HG03135 (cell line): ENCODE measurements at regions not wholly inside any gene's neighbourhood (a gene's known extent, or its start where the extent isn't known, plus 50 kb on each side); places are given as distances from the start of the nearest gene placed in this dataset.

Source experiments
- ATAC-seq: cut with Tn5 transposase; IDR thresholded peaks from one replicate; pipeline ENCODE4 v1.9.1; 2021; ENCODE audit warnings: mild to moderate bottlenecking, moderate library complexity; ENCODE audit not compliant: unreplicated experiment

DNA sequence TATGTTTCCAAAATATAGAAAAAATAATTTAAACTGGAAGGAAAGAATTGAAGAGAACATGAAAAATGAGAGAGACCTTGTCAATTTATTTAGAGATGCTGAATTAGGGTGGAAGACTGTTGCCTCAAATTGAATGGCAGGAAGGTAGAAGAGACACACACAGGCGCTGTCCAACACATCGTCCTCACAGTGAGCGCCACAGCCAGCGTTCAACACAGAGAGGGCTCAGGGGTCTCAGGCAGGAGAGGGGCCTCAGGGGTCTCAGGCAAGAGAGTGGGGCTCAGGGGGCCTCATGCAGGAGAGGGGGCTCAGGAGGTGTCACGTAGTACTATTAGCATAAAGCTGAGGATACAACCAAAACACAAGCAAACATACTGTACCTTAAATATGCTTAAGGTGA, 65.7 kb downstream of the TMEM18 start:
- ATAC-seq, result no peak

DNA sequence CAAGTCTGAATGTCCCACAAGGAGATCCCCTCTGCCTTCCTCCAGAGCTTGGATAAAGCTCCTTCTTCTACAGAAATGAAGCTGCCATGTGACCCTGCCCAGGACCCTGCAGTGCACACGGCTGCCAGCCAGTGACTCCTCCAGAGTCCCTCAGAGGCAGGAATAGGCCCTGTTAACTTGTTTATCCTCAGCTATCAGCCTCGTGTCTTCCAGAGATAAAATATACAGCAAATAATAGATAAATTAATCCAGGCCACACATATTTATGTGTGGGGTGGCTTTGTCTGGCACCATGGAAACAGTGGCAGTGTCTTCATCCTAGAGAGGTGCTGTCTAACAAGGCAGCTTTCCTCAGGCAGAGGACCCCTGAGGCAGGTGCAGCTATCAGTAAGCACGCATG, 66.7 kb downstream of the TMEM18 start:
- no peak for ATAC-seq

DNA sequence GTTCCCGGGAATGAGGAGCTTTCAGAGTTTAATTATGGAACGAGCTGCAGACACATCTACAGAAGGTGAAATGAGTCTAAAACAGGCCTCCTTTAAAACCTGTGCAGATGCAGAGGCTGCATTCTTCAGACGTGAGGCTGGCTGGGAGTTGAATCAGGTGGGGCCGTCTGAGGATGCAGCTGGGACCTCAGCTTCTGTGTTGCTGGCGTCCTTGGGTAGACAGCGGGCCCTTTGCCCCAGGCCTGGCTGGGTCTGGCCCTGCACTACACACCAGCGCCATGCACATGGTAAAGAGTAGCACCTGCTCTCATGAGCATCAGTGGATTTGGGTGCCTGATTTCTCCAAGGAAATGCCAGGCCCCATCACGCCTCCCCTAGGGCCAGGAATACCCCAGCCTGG, 67.3 kb downstream of the TMEM18 start:
- ATAC-seq, result no peak

DNA sequence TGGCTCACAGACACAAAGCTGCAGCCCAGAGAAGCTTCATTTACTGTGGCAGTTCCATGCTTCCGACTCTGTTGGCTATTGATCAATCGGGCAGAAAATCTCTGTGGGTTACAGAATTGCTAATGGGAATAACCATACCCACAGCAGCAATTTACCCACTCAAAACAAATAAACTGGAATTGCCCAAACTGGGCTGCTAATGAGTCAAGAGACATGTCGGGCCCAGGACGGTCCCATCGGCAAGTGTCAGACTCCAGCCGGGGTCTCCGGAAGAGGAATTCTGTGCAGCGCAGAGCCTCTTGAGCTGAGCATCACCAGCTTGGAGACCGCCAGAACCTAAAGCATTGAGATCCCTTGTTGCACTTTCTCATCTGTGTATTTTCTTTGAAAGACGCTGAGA, 67.8 kb downstream of the TMEM18 start:
- no peak for ATAC-seq

DNA sequence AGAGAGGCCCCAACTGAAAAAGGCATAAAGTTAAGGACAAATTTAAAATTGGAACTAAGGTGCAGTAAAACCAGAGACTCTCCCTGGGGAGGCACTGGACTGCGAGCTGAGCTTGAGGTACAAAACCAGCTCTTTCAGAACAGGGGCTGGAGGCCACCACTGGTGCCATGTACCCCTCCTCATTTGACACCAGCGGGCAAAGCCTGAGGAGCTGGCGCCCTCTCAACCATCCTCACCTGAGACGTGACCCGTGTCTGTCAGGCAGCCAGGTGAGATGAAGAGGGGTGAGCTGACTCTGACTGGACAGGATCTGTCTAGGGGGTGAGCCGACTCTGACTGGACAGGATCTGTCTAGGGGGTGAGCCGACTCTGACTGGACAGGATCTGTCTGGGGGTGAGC, 68.5 kb downstream of the TMEM18 start:
- no peak for ATAC-seq

DNA sequence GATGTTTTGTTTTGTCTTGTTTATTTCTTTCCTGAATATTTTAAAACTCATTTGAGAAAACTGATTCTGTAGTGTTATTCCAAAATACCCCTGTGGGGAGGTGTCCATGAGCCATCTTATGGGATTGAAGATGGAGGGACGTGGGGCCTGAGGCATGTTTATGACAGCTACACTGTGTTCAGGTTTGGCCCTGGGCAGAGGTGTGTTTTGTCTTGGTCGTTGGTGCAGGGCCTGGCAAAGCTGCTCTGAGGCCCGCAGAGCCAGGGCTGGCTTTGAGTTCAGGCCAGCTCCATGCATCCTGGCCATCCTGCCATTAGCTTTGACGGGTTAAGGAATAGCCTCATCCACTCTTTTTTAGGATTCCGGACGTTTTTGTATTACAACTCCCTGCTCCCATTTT, 68.9 kb downstream of the TMEM18 start:
- ATAC-seq, result no peak

DNA sequence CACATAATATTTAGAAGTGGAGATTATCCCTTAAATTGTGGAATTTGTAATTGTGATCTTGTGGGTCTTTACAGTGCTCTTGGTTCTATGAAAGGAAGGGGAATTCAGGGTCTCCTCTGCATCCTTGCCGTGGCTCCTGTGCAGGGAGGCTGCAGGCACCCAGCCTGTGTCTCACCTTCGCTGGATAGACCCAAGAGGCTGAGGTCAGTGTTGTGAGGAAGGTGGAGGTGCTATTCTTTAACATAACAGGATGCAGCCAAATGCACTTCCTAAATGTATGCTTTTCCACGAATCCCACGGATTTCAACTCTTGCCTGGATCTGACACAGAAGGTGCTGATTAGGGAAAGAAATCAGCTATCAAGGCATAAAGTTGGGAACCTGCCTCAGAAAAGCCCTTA, 69.5 kb downstream of the TMEM18 start:
- no peak for ATAC-seq

DNA sequence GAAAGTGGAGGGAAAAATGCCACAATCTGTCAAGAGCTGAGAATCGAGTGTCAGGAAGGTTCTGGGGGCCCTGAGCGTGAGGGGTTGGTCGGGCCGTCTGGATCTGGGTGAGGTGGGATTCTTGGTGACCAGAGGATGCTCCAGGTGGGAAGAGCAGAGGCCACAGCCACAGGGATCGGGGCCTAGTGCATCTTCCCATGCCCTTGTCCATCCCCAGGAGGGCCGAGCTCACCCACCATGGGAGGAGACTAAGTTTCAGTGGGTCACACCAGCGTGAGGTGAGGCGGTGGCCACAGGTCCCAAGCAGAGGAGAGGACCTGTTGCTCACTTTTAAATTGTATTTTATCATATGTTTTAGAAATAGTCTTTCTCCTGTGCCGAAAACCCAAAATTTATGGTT, 70.0 kb downstream of the TMEM18 start:
- ATAC-seq, result no peak

DNA sequence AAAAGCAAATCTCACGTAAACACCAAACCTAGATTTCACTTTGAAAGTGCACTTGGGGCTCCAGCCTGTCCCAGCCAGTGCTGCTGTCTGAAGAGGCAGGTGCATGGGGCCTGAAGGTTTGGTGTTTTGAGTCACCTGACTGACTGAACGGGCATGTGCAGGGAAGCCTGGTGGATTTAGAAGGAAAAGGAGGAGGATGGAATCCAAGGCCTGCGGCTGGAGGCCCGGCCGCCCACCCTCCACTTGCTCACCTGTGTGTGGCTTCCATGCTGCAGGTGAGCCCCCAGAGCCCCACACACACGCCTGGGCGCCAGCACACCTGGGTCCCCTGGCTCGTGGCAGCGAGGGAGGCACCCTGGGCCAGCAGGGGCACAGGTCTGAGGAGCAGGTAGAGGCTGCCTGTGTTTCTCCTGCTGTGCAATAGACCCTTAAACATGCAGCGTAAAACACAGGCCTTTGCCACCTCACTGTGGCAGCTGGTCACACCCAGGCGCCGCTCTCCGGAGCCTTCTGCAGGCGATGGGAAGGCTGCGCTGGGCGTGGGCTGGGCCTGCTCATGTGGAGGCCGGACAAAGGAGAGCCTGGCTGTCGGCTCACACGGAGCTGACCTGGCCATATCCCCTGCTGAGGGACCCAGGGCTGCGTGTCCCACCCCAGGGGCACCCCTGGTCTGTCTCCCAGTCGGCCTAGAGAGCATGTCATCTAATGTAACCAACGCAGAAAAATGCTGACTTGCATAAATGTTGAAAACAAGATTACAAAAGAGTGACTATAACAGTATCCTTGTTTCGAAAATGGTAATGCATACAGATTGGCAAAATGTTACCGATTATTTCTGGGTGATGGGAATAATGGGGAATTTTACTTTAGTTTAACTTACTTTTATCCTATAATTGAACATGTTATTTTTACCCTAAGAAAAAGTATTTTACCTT, 71.3 kb downstream of the TMEM18 start:
- ATAC-seq, result no peak

DNA sequence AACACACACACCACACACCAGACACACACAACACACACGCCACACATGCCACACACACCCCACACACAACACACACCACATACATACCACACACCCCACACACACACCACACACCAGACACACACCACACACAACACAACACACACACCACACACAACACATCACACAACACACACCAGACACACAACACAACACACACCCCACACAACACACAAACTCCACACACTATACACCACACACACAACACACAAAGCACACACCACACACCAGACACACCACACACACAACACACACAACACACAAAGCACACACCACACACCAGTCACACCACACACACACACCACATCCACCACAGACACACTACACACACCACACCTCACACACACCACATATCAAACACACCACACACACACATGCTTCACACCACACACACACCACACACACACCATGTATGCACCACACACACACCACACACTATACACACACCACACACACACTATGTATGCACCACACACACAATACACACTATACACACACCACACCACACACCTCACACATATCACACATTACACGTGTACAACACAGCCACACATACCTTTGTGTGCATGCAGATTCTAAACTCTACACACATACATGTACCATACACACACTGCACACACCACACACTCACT, 72.2 kb downstream of the TMEM18 start:
- ATAC-seq, result no peak

DNA sequence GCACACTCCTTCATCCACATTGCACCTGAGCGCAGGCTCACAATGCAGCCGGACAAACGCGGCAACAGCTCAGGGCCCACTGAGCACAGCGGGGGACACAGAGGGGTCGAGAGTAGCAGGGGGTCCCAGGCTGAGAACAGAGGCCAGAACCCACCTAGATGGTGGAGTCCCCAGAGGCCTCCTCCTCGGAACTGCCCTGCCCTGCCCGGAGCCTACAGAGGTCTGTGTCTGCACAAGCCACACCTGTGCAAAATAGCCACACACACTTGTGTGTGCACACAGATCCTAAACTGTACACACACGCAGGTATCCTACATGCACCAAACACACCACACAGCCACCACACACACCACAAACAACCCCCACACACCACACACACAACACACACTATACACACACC, 72.8 kb downstream of the TMEM18 start:
- ATAC-seq, result no peak

DNA sequence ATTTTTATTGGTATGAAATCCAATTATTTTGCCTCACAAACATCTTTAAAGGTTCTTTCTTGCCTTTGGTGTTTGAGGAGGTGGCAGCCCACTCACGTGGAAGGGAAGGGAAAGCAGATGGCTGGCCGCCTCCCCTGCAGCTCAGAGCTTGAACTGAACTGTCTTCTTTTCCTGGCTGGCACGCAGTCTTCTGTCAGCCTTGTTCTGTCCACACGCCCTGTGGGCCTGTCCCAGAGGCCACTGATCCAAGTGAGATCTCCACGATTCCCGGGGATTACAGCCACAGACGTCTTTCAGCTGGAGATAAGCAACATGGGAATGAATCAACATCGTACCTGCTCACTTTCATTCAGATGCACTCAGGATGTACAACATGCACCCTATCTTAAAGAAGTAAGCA, 73.3 kb downstream of the TMEM18 start:
- no peak for ATAC-seq

DNA sequence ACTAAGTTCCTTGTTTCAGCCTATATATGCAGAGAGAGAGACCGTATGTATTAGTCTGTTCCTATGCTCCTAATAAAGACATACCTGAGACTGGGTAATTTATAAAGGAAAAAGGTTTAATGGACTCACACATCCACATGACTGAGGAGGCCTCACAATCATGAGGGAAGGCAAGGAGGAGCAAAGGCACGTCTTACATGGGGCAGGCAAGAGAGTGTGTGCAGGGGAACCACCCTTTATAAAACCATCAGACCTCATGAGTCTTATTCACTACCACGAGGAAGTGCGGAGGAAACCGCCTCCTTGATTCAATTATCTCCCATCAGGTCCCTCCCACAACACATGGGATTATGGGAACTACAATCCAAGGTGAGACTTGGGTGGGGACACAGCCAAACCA, 73.8 kb downstream of the TMEM18 start:
- no peak for ATAC-seq

DNA sequence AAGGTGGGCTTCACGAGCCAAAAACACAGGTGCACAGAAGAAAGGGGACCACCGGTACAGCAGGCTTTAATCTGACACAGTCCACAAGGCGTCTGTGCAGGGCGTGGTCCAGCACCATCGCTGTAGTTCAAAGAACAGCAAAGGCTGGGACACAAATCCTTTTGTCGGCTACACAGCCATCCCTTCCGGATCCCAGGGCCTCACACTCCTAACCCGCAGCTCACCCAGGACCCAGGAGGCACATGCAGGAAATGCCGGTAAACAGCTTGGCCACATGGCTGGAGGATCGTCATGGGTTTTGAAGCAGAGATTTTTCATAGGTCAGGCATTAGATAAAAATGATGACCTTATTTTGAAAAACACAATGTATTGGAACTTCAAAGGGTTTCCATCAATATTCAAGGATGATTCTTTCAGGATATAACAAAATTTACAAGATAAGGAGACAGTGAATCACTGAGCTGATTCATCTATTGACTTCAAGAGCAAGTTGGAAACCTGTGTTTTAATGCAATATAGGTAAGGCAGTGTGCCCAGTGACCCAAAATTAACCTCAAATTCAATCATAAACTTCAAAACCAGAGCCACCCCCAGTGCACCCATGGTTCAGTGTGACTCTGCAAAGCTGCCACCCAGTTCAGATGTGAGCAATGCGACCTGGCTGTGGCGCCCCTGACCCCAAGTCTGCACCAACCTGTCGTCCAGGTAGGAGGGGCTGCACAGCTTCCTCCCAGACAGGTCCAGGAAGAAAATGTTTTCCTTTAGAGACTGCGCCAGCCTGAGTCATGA, 74.4 kb downstream of the TMEM18 start:
- ATAC-seq, result no peak

DNA sequence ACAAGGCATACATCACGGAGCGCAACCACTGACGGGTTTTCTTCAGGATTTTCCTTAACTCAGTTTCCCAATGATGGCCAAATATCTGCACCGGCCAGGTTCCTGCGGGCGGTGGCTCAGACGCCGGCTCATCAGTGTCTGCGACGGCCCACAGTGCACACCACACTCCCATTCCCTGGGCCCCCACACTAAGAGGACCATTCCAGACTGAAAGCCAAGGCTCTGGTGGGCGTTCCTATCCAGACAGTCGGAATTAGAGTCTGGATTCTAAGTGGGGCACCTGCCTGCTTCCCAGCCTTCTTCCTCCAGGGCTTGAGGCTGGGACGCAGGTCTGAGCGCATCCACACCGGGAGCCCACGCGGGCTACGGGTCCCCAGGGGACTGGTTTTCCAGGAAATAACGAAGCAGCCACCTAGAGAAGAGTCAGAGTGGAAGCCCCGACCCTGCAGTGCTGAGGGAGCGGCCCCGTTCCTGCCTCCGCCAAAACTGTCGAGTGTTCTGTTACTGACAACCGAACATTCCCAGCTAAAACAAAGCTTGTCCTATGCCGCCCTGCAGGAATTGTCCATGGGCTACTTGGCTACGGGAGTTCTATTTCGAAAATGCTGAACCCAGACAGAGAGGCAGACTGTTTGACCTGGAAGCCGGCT, 75.3 kb downstream of the TMEM18 start:
- no peak for ATAC-seq

DNA sequence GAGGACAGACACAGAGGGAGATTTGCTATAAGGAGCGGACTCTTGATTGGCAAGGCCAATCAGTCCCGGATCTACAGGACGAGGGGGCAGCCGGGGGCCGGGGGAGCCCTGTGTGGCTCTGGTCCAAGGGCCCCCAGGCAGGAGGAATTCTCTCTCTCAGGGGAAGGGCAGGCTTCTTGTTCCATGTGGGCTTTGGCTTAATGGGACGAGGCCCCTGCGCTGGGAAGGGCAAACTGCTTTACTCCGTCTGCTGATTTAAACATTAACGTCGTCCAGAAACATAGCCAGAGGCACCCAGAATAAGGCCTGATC, 75.9 kb downstream of the TMEM18 start:
- no peak for ATAC-seq

DNA sequence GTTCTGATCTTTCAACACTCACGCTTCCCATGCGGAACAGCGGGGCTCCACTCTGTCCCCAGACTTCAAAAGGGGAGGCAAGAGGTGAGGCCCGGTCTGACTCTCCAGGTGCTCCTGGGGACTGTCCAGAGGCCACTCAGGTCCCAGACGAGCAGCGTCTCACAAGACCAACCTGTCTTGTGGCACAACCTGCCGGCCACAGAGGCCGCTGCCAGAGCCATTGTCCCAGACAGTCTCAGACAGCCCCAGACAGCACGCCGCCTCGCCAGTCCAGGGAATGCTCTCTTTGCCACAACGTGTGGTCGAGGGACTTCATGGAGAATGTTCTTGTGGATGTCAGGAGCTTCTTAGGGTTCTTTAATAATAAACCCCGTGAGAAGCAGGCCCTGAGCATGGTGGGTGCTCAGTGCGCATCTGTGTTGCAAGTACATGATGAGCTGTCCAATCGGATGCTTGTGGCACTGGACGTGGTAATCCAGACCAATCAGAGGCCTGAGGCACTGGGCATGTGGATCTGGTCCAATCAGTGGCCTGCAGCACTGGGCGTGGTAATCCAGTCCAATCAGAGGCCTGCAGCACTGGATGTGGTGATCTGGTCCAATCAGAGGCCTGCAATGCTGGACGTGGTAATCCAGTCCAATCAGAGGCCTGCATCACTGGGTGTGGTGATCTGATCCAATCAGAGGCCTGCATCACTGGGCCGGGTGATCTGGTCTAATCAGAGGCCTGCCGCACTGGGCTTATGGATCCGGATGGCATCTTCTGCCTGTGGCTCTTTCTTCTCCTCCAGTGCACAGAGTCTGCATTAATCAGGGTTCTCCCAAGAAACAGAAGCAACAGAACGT, 76.4 kb downstream of the TMEM18 start:
- no peak for ATAC-seq

DNA sequence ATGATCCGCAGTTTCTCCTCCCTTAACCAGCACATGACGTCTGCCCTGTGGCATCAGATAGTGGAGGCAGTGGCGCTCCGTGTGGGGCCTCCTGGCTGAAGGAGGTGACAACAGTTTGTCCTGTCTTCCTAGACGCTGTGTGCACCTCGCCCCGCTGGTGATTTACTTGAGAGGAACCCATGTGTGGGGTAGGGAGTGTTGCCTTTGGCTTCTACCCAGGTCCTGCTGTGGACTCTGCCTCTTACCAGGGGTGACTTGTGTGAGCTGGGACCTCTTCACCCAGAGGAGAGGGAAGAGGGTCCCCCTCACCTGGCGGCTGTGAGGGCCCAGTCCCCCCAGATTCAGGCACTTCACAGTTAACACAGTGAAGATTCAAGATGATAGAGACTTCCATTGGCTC, 77.6 kb downstream of the TMEM18 start:
- ATAC-seq, result no peak

DNA sequence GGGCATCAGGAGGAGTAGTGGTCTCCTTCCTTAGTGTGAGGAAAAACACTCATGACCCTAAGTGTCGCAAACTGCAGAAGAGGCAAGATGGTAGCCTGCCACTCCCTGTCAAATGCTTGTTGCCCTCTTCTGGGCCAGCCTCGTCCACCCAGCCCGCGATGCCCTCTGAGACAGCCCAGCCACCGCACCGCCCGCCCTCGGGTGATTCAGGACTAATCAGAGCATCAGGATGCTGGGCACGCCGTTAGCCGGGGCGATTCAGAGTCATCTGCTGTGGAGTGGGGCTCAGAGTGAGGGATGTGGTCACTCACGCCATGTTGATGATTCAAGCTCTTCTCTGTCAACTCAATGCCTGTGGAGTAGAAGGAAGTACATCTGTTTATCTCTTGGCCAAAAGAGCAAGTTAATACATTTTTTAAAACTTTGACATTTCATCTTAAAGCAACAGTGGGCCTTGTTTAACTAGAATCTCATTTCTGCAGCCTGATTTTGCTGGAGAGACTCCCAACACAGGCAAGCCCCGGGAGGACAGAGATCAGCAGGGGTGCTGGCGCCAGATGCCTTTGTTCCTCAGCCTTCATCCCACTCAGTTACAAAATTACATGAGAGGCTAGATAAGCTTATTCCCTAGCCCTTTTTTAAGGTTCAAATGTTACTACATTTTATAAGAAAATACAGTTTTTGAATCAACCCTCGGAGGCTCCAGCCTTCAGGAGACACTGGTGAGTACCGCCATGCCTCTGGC, 79.0 kb downstream of the TMEM18 start:
- no peak for ATAC-seq
